Islet precursor cell (in vitro differentiated cells): ENCODE measurements at regions not wholly inside any gene's neighbourhood (a gene's known extent, or its start where the extent isn't known, plus 50 kb on each side); places are given as distances from the start of the nearest gene placed in this dataset.
A peak's percentile ranks its signal among the peaks of the same experiment; 100 is the strongest.

Experiments used
- DNase-seq: peaks from one replicate; pipeline ENCODE4 v3.0.0-alpha.2; 2018

DNA sequence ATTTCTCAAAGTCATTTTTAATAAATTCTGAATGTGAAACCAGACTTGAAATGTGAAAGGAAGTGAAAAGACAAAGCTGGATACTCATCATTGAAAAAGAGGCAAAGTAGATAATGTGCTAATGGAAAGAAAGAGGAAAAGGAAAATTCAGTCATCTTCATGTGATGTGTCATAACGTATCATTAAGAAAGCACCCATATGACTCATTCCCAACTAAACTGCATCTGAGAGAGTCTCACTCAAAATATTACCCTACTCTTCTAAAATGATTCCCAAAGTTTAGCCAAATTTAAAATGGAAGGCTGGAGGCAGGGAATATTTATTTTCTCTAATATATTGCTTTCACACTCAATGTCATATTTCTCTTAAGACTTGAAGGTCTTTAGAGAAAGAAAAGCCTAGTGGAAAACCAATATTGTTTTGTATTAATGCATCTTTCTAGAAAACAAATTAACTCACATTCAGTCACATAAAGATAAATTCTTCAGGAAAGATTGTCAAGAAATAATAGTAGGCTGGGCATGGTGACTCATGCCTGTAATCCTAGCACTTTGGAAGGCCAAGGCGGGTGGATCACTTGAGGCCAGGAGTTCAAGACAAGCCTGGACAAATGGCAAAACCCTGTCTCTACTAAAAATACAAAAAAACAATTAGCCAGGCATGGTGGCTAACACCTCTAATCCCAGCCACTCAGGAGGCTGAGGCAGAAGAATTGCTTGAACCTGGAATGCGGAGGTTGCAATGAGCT, 129.9 kb downstream of the SLC30A10 start:
- no peak for DNase-seq

DNA sequence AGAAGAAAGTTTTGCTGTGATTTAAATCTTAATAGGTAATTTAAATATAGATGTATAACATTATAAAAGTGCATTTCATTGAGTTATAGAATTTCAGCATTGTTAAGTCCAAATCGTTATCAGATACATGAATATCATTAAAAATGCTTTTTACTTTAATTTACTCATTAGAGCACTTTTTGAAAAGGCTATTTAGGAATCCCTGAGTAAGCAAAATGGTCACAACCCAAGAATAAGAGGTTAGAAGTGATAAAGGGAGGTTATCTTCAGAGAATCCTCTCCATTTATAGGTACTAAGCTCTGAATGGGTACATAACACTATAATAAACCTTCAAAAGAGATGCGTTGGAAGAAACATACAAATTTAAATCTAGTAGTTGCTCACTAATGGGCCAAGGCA, 130.7 kb downstream of the SLC30A10 start:
- DNase-seq, result no peak

DNA sequence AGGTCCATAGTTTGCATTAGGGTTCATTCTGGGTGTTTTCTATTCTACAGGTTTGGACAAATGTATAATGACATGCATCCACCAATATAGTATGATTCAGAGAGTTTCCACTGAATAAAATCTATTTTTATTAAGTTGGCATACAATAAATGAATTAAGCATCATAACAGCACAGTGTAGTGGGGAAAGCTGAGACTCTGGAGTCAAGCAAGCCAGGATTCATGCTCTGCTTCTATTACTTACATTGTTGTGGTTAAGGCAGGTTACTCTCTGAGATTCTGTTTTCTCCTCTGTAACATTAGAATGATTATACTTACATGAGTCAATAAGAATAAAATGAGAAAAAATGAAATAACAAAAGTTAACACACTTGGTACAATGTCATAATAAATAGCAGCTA, 131.3 kb downstream of the SLC30A10 start:
- DNase-seq, result no peak

DNA sequence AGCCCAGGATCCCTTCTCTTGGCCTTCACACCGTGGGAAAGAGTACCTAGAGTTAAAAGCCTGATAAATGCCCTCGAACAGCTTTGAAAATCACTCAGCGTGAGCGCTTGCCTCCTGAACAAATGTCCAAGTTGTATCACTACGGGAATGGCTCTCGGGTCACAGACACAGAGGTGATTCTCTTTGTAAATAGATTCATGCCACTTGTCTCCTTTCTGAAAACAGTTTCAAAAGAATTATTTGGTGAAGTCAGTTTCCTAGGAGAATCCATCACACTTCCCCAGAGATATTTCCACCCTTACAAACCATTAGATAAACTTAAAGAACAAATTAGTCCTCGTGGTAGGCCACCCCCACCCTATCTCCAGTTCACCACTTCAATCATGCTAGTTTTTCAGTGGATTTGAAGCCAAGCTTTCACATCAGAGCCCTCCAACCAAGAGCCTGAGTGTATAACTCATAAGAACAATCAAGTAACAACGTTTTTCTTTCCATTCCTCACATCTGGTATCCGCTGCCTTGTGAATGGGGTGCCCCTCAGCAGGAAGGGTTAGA, 132.9 kb downstream of the SLC30A10 start:
- no peak for DNase-seq

DNA sequence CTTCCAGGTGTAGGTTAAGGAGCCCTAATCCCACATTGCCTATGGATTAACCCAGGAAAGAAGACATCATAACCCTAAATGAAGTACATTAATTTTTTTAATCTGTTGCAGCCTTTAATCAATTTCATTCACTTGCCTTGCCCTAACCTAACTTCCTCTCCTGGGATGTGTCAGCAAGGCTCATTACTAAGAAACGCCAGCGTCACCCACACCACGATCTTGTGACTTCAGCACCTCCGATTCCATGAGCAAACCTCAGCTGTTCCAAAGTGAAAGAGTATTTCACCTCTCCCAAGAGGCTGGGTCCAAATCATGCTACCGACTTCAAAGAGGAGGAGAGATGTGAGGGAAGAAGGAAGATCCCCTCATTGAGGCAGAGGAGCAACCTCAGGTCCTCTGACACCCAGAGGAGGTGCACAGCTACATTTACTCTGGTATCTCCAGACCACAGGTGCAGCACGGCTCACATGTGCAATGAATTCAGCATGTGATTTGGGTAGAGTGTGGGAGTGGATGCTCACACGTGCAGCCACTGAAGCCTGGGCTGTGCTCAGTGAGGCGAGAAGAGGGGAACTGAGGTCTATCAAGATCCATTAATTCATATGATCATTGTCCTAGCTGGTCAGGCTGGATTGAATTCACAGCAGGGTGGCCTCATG, 134.1 kb downstream of the SLC30A10 start:
- no peak for DNase-seq

DNA sequence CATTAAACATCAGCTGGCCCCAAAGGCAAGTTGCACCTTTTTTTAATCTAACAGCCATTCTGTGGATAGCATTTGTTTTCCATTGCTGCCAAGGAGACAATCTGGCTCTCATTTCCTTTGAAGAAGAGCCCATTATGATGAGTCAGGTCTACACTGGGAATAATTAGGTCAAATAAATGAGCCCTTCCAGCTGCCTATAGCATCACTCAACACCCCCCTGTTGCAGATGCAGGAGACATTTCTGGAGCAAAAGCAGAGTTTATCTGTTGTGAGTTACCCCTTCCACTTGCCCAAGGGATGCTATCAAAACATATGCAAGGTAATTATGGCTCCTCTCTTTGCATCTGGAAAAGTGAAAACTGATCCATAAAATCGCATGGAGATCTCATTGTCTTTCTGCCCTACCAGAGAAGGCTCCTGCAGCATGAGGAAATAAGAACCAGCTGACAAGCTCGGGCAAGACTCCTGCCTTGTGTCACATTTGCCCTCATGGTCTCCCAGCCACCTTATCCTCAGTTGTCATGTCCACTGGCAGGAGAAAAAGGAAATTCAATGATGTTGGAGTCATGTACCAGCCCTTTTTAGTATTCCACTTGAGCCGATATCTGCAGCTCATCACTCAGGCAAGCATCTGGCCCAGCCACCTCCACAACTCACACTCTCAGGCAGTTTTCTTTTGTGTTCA, 135.9 kb downstream of the SLC30A10 start:
- DNase-seq, result no peak

DNA sequence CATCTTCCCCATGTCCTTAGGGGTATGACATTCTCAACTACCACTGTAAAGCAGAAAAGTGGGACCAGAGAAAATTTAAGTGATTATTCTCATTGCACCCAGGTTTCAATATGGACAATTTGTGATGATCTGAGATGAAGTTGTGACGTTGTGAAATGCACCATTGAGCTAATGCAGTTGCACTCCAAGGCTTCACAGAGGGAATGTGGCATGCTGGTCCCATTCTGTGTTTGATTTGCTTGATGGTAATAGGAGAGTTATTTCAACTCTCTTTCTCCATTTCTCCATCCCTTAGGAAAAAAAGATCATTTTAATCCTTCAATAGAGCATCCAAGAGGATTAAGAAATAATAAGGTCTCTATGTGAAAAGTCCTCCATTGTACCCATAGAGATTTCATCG, 136.6 kb downstream of the SLC30A10 start:
- no peak for DNase-seq

DNA sequence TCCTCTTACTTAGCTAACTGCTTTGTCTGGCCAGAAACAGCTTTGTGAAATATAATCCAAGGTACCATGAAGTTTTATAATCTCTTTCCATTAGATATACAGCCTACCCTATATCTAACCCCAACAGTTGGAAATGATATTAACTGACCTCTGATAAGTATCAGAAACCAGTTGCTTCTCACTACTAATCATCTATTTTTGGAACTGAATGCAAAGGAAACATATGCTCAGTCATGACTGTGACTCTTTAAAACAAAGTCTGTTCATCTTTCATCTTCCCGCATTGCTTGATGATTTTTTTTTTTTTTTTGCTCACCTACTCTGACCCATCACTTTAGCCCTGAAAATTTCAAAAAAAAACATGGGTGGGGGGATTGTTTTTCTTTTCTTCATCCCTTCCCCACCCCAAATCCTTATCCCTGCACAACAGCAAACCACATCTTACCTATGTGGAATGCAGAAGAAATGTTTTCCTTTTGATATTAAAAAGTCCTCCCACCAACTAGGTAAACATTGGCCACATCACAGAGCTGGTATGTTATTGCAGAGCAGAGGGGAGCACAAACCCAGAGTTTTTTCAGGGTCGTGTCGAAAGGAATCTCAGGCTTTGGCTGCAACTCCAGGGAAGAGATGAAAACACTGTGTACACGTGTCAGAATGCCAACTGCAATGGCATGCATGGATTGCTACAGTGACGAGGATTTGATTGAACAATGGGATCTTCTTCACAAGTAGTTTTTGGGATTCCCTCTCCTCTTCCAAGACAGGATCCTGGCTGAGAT, 137.3 kb downstream of the SLC30A10 start:
- DNase-seq, result no peak

DNA sequence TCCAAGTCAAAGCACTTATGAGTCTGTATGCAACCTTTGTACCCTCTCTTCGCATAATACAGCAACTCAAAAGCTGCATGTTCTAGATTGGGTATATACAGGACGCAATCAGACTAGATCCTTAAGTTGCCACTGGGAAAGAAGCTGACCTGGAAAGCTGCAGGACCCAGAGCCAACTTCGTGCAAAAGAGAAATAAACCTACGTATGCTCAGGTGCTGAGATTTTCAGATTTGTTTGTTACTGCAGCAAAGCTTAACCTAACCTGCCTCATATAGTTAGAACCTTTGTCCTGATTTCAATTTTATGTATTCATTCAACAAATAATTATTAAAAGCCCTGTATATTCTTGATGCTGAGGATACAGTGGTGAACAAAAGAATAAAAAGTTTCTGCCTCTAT, 139.7 kb downstream of the SLC30A10 start:
- no peak for DNase-seq

DNA sequence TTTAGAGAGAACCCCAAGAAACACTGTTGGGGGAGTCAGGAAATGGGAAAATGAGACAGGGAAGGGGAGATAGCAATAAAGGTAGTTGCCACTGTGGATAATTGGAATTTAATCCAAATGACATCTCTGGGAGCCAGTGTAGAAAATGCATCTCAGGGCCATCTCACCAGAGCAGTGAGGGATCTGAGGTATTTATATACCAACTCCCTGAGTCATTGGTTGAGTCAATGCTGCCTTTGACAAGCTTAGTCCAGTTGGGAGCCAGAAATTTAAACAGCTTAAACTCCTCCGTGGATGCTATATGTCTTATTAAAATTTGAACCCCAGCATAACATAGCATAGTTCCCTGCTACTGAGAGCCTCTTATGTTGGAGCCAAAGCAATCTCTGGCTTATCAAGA, 140.3 kb downstream of the SLC30A10 start:
- no peak for DNase-seq

DNA sequence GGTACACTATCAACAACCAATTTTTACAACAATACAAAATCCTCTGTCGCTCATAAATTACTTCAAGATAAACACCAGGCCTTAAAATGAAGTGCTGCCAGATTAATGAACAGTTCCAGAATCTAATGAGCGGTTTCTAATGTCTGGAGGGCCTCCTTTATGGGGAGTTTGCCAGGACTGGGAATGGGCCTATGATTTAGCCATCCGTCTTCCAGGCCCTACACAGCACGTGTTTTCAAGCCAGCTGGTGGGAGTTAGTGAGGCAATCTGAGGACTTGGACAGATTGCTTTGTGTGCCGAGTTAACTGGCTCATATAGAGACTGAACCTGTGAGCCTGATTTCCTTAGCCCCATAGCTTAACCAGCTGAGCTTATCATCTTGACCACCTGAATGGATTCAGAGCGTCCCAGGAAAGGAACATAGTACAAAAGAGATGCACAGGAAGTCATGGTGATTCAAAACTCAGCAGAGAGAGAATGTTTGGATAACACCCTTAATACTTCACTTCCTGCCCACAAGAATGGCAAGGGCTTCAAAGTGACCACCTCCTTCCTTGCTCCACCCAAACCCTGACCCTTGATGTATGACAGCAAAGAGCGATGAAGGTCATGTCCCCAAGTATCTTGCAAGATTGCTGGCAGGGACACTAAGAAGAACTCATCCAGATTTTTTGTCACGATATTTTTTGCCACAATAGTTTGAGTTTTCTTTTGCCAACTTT, 143.5 kb downstream of the SLC30A10 start:
- DNase-seq, result peak; percentile 63

DNA sequence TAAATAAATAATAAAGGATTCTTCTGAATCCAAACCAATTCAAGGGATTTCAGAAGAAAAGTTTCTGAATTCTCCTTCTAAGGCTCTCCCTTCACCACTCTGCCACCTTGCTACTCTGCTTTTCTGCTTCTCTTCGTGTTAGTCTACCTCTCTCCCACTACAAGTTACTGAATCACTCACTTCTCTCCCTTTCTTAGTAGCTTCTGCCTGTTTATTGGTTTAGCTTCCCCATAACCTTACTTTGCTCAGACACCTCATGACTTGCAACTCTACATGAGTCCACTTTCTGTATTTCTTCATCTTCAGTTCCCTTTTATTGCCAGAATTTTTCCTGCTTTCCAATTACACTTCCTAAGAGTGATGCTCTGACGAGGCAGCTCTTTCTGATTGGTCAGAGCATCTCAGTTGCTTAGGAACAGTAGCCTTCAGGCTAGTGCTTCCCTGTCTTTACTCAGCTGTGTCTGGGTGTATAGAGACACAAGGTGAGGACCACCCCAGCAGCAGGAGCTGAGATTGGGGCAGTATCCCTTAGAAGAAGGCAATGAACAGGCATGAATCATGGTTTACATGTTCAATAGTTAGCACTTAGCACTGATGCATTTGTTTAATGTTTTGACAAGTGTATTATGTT, 144.6 kb downstream of the SLC30A10 start:
- DNase-seq, result no peak

DNA sequence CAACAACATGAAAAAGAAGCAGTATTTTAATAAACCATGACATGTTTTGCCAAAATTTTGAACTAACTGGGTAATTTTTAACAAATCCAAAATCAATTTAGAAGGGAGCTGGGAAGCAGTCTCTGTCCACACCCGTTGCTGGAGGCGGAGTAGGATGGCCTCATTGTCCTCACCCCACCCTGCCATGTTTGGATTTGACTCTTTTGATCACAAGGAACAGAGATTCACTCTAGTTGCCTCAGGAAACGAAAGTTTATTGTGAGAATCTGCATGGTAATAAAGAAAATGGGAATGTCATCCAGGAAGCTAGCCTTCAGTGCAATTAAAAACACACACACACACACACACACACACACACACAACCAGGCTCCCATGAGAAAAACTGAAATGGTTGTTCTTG, 145.4 kb downstream of the SLC30A10 start:
- no peak for DNase-seq

DNA sequence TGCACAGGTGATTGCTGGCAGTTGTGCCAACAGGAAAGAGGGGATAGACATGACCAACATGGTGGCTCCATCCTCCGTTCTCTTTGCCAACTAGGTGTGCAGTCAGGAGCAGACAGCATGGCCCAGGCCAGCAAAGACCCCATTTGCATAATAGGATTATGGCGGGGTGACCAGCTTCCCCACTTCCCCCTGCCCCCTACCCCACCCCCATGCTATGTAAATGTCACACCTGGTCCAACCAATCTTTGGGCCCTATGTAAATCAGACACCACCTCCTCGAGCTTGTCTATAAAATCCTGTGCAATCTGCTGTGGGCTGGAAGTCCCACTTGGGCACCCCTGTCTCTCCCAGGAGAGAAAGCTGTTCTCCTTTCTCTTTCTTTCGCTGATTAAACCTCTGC, 146.0 kb downstream of the SLC30A10 start:
- DNase-seq, result no peak

DNA sequence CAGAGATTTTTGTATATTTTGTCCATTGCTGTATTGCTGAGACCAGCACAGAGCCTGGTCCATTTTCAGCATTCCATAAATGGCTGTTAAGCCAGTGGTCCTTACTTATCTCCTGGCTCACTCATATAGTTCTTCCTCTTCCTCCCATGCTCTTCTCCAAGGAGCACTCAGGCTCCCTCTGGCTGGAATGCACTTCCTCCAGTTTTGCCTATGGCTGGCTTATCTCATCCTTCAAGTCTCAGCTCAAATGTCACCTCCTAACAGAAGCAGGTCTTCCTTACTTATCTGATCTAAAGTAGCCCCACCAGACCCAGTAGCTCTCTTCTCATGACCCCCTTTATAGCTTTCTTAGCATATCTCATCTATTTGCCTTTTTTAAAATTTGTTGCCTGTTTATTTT, 146.9 kb downstream of the SLC30A10 start:
- DNase-seq, result peak; percentile 80

DNA sequence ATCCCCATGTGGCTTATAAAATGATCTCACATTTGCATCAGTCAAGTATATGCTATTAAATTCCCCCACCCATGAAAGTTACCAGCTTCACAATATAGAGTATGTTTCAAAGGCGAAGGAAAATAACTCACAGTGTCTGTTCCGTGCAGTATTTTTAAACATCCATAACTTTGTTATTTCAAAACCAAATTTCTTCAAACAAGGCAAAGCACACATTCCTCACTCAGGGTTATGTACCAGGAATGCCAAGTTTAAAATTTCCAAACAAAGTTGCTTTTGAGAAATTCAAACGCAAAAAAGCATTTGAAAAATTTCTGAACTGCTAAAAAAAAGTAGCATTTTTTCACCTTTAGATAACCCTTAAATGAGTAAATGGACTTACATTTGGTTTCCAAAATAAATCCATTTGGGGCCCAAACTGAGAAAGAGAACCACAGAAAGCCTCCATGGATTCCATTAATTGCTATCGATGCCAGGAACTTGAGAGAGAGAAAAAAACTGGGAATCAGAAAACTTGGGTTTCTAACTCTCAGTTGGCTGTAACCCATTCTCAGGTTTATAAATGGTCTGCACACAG, 149.5 kb downstream of the SLC30A10 start:
- DNase-seq, result no peak

DNA sequence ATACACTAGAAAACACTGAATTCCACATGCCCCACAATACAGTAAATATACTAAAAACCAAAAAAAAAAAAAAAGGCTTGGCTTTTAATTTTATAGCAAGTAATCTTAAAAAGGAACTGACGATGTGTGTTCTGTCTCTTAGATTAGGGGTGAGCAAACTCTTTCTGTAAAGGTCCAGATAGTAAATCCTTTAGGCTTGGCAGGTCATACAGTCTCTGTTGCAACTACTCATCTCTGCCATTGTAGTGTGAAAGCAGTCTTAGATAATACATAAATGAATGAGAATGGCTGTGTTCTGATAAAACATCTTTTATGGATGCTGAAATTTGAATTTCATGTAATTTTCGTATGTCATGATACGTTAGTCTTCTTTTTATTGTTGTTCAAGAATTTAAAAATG, 150.2 kb downstream of the SLC30A10 start:
- DNase-seq, result no peak

DNA sequence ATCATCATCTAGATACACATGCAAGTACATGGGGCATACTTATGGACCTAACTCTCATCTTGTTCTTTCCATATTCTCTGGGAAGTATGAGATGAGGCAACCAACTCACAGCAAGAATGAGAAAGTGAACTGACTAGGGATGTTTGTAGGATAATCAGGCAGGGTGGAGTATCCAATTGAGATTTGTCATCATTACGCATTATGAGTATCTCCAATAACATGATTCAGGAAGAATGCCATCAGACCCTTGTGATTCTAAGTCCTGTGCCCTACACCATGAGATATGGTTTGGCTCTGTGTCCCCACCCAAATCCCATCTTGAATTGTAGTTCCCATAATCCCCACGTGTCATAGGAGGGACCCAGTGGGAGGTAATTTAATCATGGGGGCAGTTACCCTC, 154.0 kb downstream of the SLC30A10 start:
- DNase-seq, result no peak

DNA sequence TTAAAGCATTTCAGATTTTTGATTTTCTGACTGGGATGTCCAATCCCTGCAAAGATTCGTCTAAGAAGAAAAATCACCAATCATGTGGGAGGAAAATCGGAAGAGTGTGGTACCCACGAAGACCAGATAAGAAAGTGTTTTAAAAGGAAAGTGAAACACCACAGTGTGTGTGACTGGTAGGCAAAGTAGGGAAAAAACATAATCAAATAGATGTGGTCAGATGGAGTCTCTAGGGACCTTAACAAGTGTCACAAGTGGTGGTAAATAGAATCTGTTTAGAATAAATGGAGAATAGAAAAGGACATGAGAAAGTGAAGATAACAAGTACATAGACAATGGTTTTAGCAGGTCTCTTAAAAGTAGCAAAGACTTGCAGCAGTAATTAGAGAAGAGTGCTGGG, 154.6 kb downstream of the SLC30A10 start:
- DNase-seq, result no peak

DNA sequence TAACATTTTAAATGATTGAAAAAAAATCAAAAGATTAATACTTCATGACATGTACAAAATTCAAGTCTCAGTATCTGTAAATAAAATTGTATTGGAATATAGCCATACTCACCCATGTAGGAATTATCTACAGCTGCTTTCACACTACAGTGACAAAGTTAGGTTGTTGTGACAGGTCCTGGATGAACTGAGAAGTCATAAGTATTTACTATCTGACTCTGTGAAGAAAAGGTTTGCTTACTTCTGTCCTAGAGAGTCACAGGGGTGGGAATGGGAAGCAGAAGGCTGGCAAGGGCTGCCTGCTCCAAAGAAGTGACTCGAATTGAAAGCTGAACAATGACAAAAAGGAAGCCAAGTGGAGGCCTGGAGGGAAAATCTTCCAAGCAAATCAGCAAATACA, 155.2 kb downstream of the SLC30A10 start:
- DNase-seq, result no peak

DNA sequence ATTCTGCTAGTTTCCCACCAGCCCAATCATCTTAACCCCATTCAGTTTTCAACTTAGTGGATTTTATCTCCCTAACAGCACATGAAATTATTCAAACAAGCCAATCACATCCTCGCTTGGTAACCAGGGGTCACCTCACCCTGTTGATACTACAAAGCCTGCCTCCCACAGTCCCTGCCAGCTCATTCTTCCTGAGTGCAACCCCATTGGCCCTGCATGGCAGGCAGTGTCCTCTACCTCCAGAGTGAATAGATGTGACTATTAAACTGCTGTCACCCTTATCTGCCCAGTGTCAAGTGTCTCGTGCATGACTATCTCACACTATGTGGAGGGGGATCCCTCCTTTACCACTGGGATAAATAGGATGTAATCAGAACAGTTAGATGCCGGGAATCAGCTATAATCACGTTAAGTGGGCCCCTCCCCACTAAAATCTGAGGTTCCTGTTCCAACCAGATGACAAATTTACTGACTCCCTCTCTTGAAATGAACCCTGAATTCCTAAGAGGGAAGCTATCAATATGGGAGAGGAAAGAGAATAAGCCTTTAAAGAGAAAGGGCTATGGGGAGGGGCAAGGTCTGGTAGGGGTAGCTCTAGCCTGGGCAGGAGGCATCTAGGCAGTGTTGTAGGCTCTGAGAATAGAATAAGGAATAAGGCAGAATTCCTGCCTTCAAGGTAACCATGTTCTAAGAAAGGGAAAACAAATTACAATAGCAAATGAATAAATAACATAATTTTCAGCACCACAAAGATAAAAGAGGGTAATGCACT, 155.9 kb downstream of the SLC30A10 start:
- DNase-seq, result no peak
